Kidney capillary endothelial cell (primary cell): ENCODE measurements at regions not wholly inside any gene's neighbourhood (a gene's known extent, or its start where the extent isn't known, plus 50 kb on each side); places are given as distances from the start of the nearest gene placed in this dataset.
"Not testable (repeated sequence)": the region's sequence is repeated elsewhere in the genome, so short reads cannot be mapped to it uniquely, and the experiment has no call there.

Experiments used
- DNase-seq: peaks from one replicate; pipeline ENCODE4 v3.0.0-alpha.2; 2018; ENCODE audit warnings: low spot score

DNA sequence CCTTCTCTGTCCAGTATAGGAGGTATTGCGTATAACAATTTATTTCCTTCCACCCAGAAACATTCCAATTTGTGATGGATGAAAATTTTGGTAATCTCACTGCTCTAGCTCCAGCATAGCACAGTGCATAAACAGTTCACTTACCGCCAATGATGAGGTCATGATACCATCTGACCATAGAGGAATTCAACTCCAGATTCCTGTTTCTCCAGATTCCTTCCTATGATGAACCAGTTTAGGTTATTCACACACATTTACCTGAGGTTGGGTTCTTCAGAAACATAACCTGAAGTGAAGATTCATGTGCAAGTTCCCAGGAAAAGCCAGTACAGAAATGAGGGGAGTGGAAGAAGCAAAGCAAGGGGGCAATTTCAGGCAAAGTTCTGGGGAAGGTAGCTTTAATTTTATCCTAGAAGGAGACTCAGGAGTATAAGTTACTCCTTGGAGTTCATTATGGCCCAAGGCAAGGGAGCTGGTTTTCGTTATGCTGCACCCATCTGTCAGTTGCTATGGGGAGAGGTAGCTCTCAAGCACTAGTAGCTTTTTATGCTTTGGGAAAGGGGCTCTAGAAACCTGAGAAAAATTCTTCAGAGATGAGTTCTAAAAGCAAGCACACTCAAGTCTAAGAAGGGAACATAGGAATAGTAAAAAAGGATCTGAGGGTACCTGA is 121.6 kb downstream of the CASP12 start:
- no peak for DNase-seq

DNA sequence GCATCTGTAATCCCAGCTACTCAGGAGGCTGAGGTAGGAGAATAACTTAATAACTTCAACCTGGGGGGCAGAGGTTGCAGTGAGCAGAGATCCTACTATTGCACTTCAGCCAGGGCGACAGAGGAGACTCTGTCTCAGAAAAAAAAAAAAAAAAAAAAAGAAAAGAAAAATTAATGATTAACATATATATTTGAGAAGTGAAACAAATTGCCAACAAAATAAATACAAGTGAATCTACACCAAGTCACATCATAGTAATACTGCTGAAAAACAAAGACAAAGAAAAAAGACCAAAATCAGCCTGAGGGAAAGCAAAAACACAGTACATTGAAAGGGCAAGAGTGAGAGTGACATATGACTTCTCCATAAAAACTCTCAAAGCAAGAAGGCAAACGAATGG is 123.7 kb downstream of the CASP12 start:
- no peak for DNase-seq

DNA sequence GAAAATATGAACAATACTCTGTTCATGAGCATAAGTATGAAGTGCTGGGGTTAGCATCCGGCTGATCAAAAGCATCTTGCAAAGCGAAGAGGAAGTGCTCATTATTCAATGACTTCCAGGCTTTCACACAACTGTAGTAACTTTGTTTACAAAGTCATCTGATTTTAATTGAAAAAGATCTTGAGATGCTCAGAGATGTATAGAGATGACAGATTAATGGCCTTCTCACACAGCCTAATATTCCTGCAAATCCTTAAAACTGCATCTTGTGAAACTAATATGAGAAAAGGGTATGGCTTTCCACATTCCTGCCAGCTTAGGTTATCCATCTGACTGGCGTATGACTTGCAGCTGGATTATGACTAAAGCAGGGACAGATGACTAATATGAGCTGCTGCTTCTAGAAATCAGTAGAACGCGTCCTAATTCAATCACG is 125.4 kb downstream of the CASP12 start:
- peak; percentile 92 for DNase-seq

DNA sequence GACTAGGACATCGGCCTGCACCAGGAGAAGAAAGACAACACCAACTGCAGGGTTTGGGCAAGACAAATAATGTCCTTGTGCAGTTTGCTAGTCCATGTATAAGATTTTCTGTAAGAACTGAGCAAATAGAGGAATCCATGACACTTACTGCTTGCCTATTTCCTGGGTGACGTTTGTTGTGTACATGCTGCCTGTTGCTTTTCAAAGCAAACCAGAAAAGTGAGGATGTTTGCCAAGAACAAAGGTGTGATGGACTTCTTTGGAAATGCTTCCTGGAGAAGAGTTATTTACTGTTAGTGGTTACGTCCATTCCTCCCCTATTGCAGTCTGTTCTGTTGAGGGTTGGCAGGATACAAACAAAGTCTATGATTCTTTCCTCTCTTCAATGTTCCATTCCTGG is 126.5 kb downstream of the CASP12 start:
- no peak for DNase-seq

DNA sequence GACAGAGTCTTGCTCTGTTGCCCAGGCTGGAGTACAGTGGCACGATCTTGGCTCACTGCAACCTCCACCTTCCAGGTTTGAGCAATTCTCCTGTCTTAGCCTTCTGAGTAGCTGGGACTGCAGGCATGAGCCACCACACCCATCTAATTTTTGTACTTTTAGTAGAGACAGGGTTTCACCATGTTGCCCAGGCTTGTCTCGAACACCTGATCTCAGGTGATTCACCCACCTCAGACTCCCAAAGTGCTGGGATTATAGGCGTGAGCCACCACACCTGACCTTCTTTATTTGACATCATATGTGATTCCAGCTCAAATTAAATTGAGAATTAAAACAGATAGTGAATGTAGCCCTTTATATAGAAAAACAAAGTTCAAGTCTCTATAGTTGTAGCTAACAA is 127.2 kb downstream of the CASP12 start:
- not testable (repeated sequence) for DNase-seq

DNA sequence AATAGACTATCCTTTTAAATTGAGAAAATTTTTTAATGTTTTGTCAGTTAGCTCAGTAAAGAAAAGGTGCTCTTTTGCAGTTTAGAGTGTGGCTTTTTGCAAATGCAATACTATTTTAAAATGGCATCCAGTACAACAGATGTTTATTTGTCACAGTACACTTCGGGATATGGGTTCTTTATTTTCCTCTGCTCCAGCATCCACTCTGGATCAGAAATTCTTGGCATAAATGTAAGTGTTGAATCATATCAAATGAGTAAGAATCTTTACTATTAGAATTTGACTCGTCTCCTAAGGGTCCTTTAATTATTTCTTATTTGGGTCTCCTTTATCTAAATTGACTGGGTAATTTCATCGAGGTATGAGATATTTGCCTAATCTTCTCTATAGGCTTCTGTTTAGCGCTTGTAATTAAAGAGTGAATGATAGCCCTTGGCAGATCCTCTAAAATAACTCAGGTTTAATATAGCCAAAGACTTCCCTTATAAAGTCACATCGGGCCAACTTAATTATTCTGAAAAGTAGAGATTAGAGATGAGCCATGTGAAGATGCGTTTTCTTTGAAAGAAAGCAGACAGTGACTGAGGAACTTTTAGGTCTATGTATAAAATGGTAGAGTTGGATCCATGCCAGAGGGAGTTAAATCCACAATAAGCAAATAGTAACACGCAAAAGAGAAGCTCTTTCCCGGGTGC is 132.7 kb downstream of the CASP12 start:
- no peak for DNase-seq

DNA sequence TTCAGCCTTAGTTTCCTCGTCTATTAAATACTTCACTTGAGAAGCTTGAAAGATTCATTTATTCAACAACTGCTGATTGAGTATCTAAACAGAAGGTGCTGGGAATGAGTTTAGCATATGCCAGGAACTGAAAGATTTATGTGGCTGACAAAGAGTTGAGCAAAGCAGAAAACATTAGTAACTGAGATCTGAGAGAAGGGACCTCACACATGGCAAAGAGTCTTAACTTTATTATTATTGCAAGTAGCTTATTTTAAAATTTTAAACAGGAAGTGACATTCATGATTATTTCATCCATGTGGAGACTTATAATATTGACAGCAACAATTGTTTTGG is 133.6 kb downstream of the CASP12 start:
- DNase-seq = no peak

DNA sequence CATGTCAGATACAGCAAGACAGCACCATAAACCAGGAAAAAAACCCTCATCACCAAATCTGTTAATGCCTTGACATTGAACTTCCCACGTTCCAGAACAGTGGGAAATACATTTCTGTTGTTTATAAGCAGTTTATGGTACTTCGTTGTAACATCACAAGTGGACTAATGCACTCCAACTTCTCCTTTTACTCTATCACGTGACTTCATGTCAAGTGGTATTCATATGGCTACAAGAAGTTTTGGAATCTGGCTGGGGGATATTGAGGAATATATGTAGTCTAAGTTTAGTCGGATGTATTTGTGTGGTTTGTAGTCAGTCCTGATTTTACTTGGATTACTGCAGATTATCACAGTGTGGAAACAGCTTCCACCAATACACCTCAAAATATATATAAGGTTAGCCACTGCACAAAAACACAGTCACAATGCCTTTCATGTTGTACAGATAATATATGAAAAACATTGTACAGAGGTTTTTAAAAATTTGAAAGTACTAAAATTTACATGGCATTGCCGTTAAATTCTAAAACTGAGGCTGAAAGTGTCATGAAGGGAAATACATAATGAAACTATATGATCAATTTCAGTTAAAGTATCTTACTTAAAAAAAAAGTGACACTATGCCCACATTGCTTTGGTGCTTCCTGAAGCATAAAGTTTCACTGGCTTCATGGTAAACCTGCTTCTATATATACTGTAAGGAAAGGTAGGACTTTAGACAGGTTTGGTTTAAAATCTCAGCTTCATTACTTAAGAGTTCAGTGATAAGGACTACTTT is 134.1 kb downstream of the CASP12 start:
- no peak for DNase-seq

DNA sequence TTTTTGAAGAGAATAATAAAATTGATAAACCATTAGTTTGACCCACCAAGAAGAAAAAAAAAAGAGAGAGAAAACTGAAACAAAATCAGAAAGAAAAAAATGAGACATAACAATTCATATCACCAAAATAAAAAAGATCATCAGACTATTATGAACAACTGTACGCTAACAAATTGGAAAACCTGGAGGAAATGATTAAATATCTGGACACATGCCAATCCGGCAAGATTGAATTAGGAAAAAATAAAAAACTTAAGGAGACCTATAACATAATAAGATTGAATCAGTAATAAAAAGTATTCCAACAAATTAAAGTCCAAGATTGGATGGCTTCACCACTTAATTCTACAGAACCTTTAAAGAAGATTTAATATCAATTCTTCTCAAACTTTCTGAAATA is 136.7 kb downstream of the CASP12 start:
- no peak for DNase-seq

DNA sequence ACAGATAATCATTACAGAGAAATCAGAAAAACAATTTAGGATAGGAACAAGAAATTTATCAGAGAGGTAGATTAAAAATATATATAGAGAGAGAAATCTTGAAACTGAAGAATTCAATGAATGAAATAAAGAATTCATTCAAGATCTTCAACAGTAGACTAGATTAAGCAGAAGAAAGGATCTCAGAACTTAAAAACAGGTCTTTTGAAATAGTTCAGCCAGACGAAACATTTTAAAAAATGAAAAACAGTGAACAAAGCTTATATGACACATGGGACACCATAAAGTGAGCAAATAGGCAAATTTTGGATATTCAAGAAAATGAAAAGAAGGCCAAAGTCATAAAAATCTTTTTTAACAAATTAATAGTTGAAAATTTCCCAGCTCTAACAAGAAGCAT is 138.8 kb downstream of the CASP12 start:
- no peak for DNase-seq

DNA sequence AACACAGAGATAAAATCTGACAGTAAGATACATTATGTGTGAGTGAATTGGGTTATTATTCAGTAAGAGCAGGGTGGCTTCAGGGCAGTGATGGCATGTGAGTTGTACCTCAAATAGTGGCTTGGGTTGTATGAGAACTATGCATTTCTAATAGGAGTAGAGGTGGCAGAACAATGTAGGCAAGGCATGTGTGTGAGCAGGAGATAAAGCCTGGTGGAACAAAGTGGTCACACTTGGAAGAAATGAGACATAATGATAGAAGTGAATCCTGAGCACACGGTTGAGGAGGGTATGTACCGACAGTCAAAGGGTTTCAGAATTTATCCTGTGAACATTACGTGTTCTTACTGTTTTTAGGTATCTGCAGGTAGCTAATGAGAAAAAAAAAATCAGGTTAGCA is 159.3 kb downstream of the CASP12 start:
- DNase-seq = no peak

DNA sequence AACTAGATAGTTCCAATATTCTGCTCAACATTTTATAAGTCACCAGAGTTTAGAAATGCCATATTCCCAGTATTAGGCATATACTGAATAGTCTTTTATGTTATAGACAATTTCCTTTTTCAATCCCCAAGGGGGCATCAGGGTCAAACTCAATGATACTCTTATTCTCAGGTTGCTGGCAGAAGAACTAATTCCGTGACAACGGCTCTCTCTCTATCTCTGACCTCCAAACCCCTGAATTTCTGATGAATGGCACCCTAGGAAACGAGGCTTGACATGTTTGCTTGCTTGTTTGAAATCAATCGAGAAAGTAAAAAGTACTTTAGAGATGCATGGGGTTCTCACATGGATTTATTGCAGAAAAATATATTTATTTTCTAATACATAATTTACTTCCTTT is 160.1 kb downstream of the CASP12 start:
- no peak for DNase-seq

DNA sequence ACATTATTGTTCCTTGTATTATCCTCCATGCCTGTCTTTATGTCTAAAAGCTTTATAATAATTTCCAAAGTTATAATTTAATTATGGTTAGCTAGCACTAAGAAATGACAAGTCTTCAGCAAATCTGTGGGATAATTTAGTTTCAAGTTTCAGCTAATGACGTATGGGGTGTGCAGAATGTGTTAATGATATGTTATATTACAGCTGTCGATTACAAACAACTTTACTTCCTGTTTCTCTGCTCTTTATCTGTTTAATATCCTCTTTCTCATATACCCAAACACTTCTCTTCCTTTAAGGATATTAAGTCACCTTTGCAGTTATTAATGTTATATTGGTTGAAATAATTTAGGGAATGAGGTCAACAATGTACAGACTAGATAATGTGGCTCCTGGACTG is 161.8 kb downstream of the CASP12 start:
- DNase-seq = no peak

DNA sequence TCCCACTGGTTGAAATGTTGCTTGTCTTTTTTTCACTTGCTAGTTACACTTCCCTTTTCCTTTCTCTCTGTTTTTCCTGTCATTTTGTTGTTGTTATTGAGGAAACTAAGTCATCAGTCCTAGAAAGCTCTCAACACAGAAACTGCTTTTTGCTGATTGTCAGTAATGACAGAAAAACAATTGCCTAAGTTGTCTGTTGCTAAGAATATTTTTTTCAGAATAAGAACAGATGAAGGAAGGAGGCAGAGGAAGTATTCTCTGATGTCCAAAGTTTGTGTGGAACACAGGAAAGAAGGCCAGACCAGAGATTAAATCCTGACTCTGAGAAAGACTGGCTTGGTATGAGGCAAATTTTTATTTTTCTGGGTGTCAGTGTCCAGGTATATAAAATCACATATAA is 163.3 kb downstream of the CASP12 start:
- no peak for DNase-seq

DNA sequence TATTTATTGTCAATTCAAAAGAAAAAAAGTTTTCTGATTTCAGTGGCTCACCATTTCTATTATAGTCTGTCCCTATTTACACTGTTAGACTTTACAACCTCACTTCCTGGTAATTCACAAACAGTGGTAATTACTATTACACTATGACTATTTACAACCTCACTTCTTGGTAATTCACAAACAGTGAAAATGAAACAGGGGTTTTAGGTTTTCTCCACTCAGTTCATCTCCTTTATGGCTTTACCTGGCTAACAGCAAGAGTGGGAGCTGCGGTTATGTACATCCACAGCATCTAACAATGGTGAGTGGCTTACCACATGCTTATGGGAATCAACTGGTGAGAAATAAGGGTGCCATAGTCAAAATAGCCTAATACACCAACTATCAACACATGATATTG is 166.4 kb downstream of the CASP12 start:
- no peak for DNase-seq

DNA sequence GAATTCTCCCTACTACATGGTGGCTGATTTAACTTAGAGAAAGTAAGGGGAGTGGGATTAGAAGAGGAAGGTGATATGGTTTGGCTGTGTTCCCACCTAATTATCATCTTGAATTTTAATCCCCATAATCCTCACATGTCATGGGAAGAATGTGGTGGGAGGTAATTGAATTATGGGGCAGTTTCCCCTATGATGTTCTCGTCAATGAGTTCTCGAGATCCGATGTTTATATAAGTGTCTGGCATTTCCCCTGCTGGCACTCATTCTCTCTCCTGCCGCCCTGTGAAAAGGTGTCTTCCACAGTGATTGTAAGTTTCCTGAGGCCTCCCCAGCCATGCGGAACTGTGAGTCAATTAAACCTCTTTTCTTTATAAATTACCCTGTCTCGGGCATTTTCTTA is 169.3 kb downstream of the CASP12 start:
- no peak for DNase-seq

DNA sequence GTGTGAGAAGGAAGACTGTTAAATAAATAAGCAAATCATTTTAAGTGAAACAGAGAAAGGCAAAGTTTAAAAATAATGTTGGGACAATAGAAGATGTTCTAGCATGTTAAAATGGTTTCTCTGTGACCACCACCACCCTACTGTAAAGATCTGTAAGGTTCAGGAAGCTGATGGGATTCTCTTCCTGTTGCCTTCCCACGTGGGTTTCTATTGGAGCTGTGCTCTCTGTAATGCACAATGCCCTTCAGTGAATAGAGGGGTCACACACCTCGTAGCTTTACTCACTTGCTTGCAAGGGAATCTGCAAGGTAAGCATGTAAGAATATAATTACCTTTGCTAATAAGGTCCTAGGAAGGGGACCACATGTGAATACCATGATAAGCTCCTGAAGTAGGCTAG is 170.5 kb downstream of the CASP12 start:
- no peak for DNase-seq

DNA sequence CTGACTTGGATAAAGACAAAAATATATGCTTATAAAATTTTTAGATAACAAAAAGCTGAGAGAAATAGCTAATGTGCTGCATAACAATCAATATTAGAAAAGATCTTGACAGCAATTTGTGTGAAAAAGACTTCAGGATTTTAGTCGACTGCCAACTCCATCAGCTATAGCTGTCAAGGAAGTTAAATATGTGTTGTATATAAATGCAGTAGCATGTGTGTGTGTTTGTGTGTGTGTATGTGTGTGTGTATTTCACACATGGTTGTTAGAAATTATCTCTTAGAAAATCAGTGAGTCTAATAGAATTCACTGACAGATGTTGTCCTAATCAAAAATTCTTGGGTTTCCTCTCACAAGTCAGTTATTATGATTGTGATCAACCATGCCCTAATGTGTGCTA is 171.2 kb downstream of the CASP12 start:
- DNase-seq = no peak

DNA sequence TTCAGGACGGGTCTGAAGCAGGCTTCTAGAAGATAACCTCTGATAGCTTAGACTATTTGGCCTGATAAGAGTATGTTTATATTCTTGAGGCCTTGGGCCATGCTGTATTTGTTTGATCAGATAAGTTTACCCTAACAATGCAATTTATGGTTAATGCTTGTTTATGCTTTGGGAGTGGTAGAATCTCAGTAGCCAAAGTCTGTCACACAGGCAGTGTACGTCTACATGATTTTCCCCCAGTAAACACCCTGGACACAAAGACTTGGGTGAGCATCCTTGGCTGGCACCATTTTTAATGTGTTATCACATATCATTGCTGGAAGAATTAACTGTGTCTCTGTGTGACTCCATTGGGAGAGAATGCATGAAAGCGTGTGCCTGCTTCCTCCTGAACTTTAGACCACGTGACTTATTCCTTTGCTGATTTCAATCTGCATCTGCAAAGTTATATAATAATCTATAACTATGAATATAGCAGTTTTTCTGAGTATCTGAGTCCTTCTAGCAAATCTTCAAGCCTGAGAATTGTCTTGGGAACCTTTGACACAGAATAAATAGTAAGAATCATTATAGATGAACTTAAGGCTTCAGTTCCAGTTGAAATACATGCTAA is 172.4 kb downstream of the CASP12 start:
- DNase-seq = no peak

DNA sequence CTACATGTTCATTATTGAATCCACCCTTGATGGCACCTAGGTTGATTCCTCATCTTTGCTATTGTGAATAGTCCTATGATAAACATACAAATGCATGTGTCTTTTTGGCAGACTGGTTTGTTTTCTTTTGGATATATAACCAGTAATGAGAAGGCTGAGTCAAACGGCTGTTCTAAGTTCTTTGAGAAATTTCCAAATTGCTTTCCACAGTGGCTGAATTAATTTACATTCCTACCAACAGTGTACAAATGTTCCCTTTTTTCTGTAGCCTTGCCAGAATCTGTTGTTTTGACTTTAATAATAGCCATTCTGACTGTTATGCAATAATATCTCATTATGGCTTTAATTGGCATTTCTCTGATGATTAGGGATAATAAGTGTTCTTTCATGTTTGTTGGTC is 184.9 kb downstream of the CASP12 start:
- DNase-seq = no peak

DNA sequence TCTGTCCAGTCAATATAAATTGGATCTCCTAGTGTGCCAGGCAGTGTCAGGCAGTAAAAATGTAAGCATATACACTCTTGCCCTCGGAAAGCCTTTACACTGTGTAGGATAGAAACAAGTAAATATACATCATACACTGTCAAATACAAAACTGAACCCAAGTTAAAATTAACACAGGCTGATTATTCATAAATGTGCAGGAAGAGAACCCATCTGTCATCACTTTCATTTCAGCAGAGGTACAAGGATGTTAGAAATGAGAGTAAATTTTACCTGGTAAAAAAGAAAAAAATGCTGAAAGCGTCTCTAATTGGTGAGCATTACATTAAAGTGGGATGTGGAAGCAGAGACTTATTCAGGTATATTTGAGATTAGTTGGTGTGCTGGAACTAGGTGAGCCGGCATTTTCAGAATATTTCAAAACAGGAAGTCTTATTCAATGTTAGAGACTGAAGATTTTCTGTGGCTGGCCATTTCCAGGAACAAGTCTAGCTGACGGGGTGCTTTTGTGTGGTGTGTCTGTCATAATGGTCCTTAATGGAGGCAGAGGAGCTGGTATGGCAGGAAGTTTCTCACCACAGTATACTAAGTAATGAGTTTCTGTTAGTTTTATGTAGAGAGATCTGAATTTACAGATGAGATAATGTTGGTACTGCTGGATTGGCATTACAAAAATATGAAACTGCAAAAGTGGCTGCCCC is 192.6 kb downstream of the CASP12 start:
- DNase-seq = peak; percentile 82

DNA sequence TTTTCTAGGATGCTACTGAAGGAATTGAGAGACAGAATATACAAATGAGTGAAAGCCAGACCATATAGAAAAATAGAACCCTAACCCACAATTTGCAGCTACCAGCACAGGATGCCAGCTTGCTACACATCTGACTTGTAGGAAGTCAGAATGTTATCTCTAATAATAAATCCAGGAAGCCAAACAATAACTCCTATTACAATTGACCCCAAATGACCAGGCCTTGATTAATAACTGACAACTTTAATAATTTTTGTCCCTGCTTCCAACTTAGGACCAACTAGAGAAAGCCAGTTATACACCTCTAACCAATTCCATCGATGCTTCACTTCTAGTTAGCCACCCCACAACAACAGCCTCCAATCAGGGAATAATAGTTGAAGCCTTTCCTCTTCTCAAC is 193.4 kb downstream of the CASP12 start:
- DNase-seq = peak; percentile 10
